Neural progenitor cell (in vitro differentiated cells): ENCODE measurements at regions not wholly inside any gene's neighbourhood (a gene's known extent, or its start where the extent isn't known, plus 50 kb on each side); places are given as distances from the start of the nearest gene placed in this dataset.

Source experiments
- DNase-seq: peaks from one replicate; pipeline ENCODE4 v3.0.0-alpha.2; 2016; ENCODE audit warnings: low spot score
- H2AFZ ChIP-seq: fragments of 200-600 bp; sonication (generic); replicated peaks from 2 replicates; pipeline ENCODE4 v1.6.1; 2016; ENCODE audit warnings: antibody characterized with exemption
- H3F3A ChIP-seq: fragments of 200-600 bp; sonication (generic); 2 replicates; pipeline ENCODE4 v1.6.1; 2016; ENCODE audit warnings: antibody characterized with exemption, low read depth
- H3K27ac ChIP-seq: fragments of 200-600 bp; sonication (generic); 2 replicates; pipeline ENCODE4 v1.5.1; 2016; ENCODE audit warnings: mild to moderate bottlenecking
- H3K27me3 ChIP-seq: fragments of 200-600 bp; sonication (generic); 2 replicates; pipeline ENCODE4 v1.6.1; 2016; ENCODE audit warnings: mild to moderate bottlenecking, moderate library complexity
- H3K36me3 ChIP-seq: fragments of 200-600 bp; sonication (generic); 2 replicates; pipeline ENCODE4 v1.5.1; 2016
- H3K4me1 ChIP-seq: fragments of 200-600 bp; sonication (generic); 2 replicates; pipeline ENCODE4 v1.6.1; 2016; ENCODE audit warnings: mixed run types
- H3K4me2 ChIP-seq: fragments of 200-600 bp; sonication (generic); 2 replicates; pipeline ENCODE4 v1.6.1; 2016
- H3K4me3 ChIP-seq: fragments of 200-600 bp; sonication (generic); 2 replicates; pipeline ENCODE4 v1.5.1; 2016
- H3K79me2 ChIP-seq: fragments of 200-600 bp; sonication (generic); 2 replicates; pipeline ENCODE4 v1.6.1; 2016; ENCODE audit warnings: low read depth
- H3K9ac ChIP-seq: fragments of 200-600 bp; sonication (generic); 2 replicates; pipeline ENCODE4 v1.6.1; 2016
- H3K9me3 ChIP-seq: fragments of 200-600 bp; sonication (generic); 2 replicates; pipeline ENCODE4 v1.5.1; 2016; ENCODE audit warnings: low read depth
- H4K20me1 ChIP-seq: fragments of 200-600 bp; sonication (generic); 2 replicates; pipeline ENCODE4 v1.6.1; 2016; ENCODE audit warnings: low read depth
- H3K27ac Mint-ChIP-seq: 3 replicates; pipeline ENCODE4 v1.8.0; 2021; ENCODE audit warnings: mixed read lengths
- H3K27me3 Mint-ChIP-seq: 2 replicates; pipeline ENCODE4 v1.8.0; 2022; ENCODE audit warnings: low read depth, mild to moderate bottlenecking, inconsistent platforms, moderate library complexity, mixed read lengths; ENCODE audit not compliant: insufficient read depth
- H3K36me3 Mint-ChIP-seq: 3 replicates; pipeline ENCODE4 v1.8.0; 2021; ENCODE audit warnings: mixed read lengths
- H3K4me1 Mint-ChIP-seq: 3 replicates; pipeline ENCODE4 v1.8.0; 2021; ENCODE audit warnings: mixed read lengths
- H3K4me3 Mint-ChIP-seq: 3 replicates; pipeline ENCODE4 v1.8.0; 2021; ENCODE audit warnings: mild to moderate bottlenecking, moderate library complexity, mixed read lengths
- H3K9me3 Mint-ChIP-seq: 3 replicates; pipeline ENCODE4 v1.8.0; 2020; ENCODE audit warnings: mixed read lengths
- CTCF ChIP-seq: fragments of 200-600 bp; sonication (generic); IDR thresholded peaks from 2 replicates; pipeline ENCODE4 v1.5.1; 2017; ENCODE audit warnings: antibody characterized with exemption, mild to moderate bottlenecking
- EZH2 ChIP-seq: fragments of 200-600 bp; sonication (generic); IDR thresholded peaks from 2 replicates; pipeline ENCODE4 v1.6.1; 2017; ENCODE audit warnings: antibody characterized with exemption, mild to moderate bottlenecking, moderate library complexity
- EZH2phosphoT487 ChIP-seq: fragments of 200-600 bp; sonication (generic); IDR thresholded peaks from 2 replicates; pipeline ENCODE4 v1.6.1; 2017; ENCODE audit warnings: antibody characterized with exemption

DNA sequence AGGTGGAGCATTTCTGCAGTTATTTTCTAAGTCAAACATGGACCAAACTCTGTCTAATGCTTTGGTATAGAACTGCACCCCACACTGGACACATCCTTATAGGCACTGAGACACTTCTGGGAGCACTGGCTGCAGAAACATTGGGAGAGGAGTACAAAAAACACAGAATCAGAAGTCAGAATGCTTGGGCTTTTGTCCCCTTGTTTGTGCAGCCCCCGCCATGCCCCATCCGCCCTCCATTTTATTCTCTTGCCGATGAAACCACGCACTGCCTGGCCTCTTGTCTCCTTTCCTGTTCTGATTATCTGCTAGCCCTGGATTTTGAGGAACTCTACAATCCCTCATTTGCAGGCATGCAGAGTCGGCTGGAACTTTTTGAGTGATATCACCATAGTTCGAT lies 1201.2 kb downstream of the TBC1D22A start:
- peaks cover 6% of the 10 kb centered on the region for H3K9me3 ChIP-seq
- H3K4me2 ChIP-seq: no peak overlapping the region
- DNase-seq: no peak
- Mint-ChIP-seq H3K27ac (no peak overlapping the region), H3K36me3 (no peaks in the 10 kb centered on the region), H3K4me3 (no peak overlapping the region), H3K4me1 (no peaks in the 10 kb centered on the region), H3K27me3 (peaks cover 4% of the 10 kb centered on the region), H3K9me3 (peaks cover 5% of the 10 kb centered on the region)
- H2AFZ ChIP-seq: no peak overlapping the region
- no peaks in the 10 kb centered on the region for H3K4me1 ChIP-seq
- H3K9ac ChIP-seq: no peak overlapping the region
- no peaks in the 10 kb centered on the region for H4K20me1 ChIP-seq
- no peaks in the 10 kb centered on the region for H3K79me2 ChIP-seq
- H3K4me3 ChIP-seq: no peak overlapping the region
- no peaks in the 10 kb centered on the region for H3K27me3 ChIP-seq
- TF ChIP-seq EZH2 (no peak), EZH2phosphoT487 (no peak), CTCF (no peak)
- H3K36me3 ChIP-seq: no peaks in the 10 kb centered on the region
- H3F3A ChIP-seq: no peaks in the 10 kb centered on the region
- H3K27ac ChIP-seq: no peak overlapping the region

DNA sequence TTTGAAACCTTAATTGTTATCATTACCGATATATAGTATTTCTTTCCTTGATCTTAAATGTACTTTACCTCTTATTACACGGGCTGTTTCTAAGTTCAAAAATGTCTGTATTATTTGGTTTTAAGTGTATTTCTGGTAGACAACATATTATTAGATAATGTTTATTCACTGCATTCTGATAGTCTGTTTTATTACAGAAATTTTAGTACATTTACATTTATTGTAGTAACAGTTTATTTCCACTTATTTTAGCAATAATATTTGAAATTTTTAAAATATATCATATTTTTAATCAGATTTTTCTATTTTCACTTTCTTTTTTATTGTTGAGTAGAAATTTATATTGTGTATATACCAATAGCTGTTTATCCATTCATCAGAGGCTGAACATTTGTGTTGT lies 1195.2 kb downstream of the TBC1D22A start:
- no peaks in the 10 kb centered on the region for H3K36me3 ChIP-seq
- Mint-ChIP-seq H3K4me1 (no peaks in the 10 kb centered on the region), H3K27me3 (peaks cover 2% of the 10 kb centered on the region), H3K4me3 (no peak overlapping the region), H3K36me3 (no peaks in the 10 kb centered on the region), H3K27ac (no peak overlapping the region), H3K9me3 (peaks cover 10% of the 10 kb centered on the region)
- no peaks in the 10 kb centered on the region for H3K79me2 ChIP-seq
- H3K4me3 ChIP-seq: no peak overlapping the region
- no peaks in the 10 kb centered on the region for H3K27me3 ChIP-seq
- H4K20me1 ChIP-seq: no peaks in the 10 kb centered on the region
- H3K9ac ChIP-seq: no peak overlapping the region
- H3K4me1 ChIP-seq: no peaks in the 10 kb centered on the region
- peaks cover 21% of the 10 kb centered on the region for H3K9me3 ChIP-seq
- DNase-seq: no peak
- no peak overlapping the region for H3K27ac ChIP-seq
- H3F3A ChIP-seq: no peaks in the 10 kb centered on the region
- H3K4me2 ChIP-seq: no peak overlapping the region
- TF ChIP-seq CTCF: no peak
- TF ChIP-seq EZH2phosphoT487: no peak
- TF ChIP-seq EZH2: no peak
- H2AFZ ChIP-seq: no peak overlapping the region

DNA sequence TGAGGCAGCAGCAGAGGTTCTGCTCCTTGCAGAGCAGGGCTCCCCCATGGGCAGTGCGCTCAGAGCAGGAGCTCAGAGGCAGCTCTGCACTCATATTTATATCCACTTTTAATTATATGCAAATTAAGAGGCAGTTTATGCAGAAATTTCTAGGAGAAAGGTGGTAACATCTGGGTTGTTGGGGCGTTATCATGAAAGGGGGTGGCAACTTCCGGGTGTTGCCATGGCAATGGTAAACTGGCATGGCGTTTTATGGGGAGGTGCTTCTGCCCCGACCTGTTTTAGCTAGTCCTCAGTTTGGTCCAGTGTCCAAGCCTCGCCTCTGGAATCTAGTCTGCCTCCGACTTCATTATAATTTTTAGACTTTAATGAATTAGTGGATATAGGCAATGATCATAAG lies 1191.7 kb downstream of the TBC1D22A start:
- Mint-ChIP-seq H3K4me1 (no peaks in the 10 kb centered on the region), H3K4me3 (no peak overlapping the region), H3K9me3 (peaks cover 9% of the 10 kb centered on the region), H3K36me3 (no peaks in the 10 kb centered on the region), H3K27ac (no peak overlapping the region), H3K27me3 (no peaks in the 10 kb centered on the region)
- H3K9me3 ChIP-seq: peaks cover 15% of the 10 kb centered on the region
- no peaks in the 10 kb centered on the region for H3K36me3 ChIP-seq
- no peak for DNase-seq
- no peaks in the 10 kb centered on the region for H4K20me1 ChIP-seq
- H3K27ac ChIP-seq: no peak overlapping the region
- H3K4me3 ChIP-seq: no peak overlapping the region
- no peak for TF ChIP-seq CTCF
- no peak for TF ChIP-seq EZH2
- H3K4me1 ChIP-seq: no peaks in the 10 kb centered on the region
- H3F3A ChIP-seq: no peaks in the 10 kb centered on the region
- no peaks in the 10 kb centered on the region for H3K27me3 ChIP-seq
- H3K9ac ChIP-seq: no peak overlapping the region
- H2AFZ ChIP-seq: no peak overlapping the region
- no peaks in the 10 kb centered on the region for H3K79me2 ChIP-seq
- H3K4me2 ChIP-seq: no peak overlapping the region

DNA sequence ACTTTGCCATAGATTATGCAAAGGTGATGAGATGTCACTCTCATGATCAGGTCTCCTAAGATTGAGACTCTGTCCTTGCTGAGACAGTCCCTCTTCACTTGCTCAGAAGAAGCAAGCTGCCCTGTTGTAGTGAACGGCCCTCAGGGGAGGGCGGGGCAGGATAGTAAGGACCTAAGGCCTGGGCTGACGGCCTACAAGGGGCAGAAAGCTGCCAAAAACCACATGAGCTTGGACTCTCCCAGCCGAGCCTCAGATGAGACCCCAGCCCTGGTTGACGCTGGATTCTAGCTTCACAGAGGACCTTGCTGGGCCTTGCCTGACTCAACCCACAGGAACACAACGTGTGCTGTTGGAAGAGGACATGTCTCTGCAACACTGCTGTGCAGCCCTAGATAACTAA lies 1182.5 kb downstream of the TBC1D22A start:
- Mint-ChIP-seq H3K27me3 (peaks cover 16% of the 10 kb centered on the region), H3K27ac (no peak overlapping the region), H3K9me3 (peaks cover 10% of the 10 kb centered on the region), H3K4me1 (peaks cover 11% of the 10 kb centered on the region), H3K36me3 (no peaks in the 10 kb centered on the region), H3K4me3 (no peak overlapping the region)
- no peak overlapping the region for H3K9ac ChIP-seq
- no peaks in the 10 kb centered on the region for H3K27me3 ChIP-seq
- H3K4me2 ChIP-seq: no peak overlapping the region
- H3K27ac ChIP-seq: no peak overlapping the region
- H4K20me1 ChIP-seq: no peaks in the 10 kb centered on the region
- no peaks in the 10 kb centered on the region for H3K36me3 ChIP-seq
- no peaks in the 10 kb centered on the region for H3F3A ChIP-seq
- no peak overlapping the region for H2AFZ ChIP-seq
- TF ChIP-seq CTCF: no peak
- TF ChIP-seq EZH2: no peak
- no peak for TF ChIP-seq EZH2phosphoT487
- H3K4me3 ChIP-seq: no peak overlapping the region
- H3K9me3 ChIP-seq: no peaks in the 10 kb centered on the region
- no peaks in the 10 kb centered on the region for H3K4me1 ChIP-seq
- no peaks in the 10 kb centered on the region for H3K79me2 ChIP-seq
- no peak for DNase-seq
